ENCODE measurements at regions not wholly inside any gene's neighbourhood (a gene's known extent, or its start where the extent isn't known, plus 50 kb on each side); places are given as distances from the start of the nearest gene placed in this dataset.
"Not testable (repeated sequence)": the region's sequence is repeated elsewhere in the genome, so short reads cannot be mapped to it uniquely, and the experiment has no call there.

DNA sequence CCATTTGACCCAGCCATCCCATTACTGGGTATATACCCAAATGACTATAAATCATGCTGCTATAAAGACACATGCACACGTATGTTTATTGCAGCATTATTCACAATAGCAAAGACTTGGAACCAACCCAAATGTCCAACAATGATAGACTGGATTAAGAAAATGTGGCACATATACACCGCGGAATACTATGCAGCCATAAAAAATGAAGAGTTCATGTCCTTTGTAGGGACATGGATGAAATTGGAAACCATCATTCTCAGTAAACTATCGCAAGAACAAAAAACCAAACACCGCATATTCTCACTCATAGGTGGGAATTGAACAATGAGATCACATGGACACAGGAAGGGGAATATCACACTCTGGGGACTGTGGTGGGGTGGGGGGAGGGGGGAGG, 184.6 kb upstream of the MSX2 start:
- ATAC-seq; DNase-seq (ENCODE audit: low spot score); intact Hi-C loops (cut with DNase I): not testable (repeated sequence)

DNA sequence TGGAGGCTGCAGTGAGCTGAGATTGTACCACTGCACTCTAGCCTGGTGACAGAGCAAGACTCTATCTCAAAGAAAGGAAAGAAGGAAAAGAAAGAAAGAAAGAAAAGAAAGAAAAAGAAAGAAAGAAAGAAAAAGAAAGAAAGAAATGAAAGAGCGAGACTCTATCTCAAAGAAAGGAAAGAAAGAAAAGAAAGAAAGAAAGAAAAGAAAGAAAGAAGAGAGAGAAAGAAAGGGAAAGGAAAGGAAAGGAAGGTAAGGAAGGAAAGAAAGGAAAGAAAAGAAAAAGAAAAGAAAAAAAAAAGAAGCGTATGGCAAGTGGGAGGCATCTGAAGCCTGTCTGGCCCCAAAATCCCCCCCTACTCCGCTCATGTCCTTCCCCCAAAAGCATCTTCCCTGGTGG, 182.3 kb upstream of the MSX2 start:
- ATAC-seq = no peak
- DNase-seq (ENCODE audit: low spot score) = no peak
- intact Hi-C loops (cut with DNase I) = no loop called here

DNA sequence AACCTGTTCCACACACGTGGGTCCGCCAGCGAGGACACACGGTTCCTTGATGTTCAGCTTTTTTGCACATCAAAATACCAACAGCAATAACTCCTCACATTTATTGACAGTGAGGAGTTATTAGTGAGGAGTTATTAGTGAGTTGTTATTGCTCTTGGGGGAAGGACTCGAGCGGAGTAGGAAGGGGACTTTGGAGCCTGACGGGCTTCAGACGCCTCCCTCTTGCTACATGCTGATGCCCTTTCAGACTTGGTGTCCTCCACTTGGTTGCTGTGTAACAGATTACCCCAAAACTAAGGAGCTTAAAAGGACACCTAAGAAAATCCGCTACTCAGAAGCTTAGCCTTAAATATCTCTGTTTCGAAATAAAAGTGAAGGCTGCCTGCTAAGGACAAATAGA, 181.9 kb upstream of the MSX2 start:
- ATAC-seq (no peak), DNase-seq (ENCODE audit: low spot score) (no peak)
- intact Hi-C loops (cut with DNase I) = no loop called here

DNA sequence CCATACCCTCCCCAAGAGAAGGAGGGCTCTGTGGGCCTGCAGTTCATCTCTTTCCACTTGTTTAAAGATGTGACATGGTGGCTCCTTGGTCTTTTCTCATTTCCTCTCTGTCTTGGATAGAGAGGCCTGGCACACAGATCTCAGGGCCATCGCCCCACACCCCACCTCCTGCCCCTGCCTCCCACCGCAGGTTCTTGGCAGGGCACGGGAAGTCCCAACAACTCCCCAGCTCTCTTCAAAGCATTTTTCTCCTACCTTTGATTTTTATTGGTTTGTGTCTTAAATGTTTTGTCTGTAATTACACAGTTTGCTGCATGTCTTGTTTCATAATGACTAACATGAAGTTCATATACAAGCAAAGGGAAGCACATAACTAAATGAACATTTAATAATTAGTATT, 178.5 kb upstream of the MSX2 start:
- ATAC-seq (no peak), DNase-seq (ENCODE audit: low spot score) (no peak)
- intact Hi-C loops (cut with DNase I) = no loop called here

DNA sequence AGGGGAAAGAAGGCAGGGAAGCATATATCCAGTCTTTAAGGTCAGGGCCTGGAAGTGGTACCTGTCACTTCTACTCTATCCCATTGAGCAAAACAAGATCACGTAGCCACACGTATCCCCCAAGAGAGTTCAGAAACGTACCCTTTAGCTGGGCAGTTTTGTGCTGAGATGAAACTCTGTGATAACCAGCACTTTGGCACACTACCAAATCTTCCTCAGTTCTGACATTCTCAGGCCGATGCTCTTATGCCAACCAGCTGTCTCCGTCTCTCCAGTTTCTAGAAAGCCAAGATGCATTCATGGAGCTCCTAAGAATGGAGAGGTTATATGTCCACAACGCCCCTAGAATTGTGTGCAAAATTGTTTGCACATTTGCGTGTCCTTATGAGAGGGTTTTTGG, 176.6 kb upstream of the MSX2 start:
- intact Hi-C loops (cut with DNase I) = no loop called here
- DNase-seq (ENCODE audit: low spot score) (no peak), ATAC-seq (no peak)

DNA sequence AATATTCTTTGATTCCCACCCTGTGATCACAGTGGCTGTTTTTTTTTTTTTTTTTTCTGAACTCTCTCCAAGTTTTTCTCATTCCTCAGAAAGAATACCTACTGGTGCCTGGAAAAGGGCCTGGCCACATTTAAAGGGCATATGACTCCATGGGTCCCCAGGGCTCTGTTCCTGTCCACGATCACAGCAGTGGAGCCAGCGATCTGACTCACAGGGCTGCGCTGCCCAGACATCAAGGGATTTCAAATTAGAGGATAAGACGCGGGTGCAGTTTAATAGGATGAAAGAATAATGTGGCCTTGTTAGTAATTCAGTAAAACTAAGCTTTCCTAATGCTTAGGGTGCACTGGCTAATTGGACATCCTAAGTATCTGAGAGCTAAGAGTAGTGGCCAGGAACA, 175.1 kb upstream of the MSX2 start:
- ATAC-seq = no peak
- no peak for DNase-seq (ENCODE audit: low spot score)
- intact Hi-C loops (cut with DNase I) = no loop called here

DNA sequence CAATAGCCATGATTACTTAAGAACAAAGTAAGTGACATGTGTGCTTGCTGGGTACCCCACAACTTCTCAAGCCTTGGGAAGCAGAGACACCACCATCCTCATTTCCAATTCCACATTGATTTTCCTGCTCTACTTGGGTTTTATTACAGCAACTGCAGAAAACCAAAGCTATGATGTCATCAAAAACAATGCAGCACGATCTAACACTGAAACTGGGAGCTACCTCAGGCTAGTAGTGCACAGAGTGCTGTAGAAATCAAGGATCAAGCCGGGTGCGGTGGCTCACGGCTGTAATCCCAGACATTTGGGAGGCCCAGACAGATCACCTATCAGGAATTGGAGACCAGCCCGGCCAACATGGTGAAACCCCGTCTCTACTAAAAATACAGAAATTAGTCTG, 174.4 kb upstream of the MSX2 start:
- intact Hi-C loops (cut with DNase I) = no loop called here
- DNase-seq (ENCODE audit: low spot score) (no peak), ATAC-seq (no peak)

DNA sequence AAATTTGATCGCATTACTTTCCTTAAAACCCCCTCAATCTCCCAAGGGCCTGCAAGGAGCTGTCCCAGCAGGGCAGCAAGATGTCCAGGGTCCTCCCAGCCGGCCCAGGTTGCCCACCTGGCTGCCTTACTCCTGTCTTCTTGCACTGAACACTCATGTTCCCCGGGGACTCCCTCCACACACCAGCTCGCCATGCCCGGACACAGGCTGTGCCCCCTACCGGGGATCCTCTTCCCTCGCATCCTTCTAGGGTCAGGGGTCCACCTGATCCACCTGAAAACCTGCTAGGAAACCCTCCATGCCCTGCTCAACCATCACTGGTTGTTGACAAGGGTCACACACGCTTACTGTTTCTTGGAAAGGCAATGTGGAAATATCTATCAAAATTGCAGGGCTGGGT, 172.0 kb upstream of the MSX2 start:
- intact Hi-C loops (cut with DNase I) = no loop called here
- ATAC-seq (no peak), DNase-seq (ENCODE audit: low spot score) (no peak)

DNA sequence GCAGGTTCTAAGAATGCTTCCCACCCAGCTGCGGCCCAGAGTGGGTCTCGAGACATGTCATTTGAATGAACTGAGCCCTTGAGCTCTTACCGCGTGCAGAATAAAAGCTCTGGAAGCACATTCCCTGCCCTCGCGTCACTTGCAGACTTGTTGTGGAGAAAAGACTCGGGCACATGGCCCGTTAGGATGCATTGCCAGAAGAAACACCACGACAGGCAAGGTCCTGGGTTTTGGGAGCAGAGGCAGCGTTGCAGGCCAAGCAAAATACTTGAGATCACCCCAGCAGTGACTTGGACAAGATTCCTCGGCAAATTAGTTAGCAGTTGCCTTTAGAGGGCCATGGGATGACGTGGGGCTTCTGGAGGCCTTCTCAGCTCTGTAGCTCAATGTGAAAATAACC, 170.8 kb upstream of the MSX2 start:
- intact Hi-C loops (cut with DNase I) = no loop called here
- ATAC-seq (peak; percentile 92), DNase-seq (ENCODE audit: low spot score) (peak; percentile 64)

DNA sequence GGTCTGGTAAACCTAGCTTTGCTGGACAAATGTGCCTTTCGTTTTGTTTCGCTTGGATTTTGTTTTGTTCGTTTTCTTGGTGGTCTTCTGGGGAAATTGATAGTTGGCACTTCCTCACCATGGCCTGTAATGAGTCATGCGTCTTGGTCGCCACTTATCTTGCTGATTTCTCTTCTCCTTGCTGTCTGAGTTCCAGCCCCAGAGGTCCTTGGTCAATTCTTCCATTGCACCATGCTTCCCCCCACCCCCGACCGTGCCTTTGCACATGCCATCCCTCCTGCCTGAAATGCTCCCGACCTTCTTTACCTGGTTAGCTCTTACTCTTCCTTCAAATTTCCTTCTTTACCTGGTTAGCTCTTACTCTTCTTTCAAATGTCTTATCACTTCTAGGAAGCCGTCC, 168.7 kb upstream of the MSX2 start:
- ATAC-seq (no peak), DNase-seq (ENCODE audit: low spot score) (no peak)
- intact Hi-C loops (cut with DNase I) = no loop called here

DNA sequence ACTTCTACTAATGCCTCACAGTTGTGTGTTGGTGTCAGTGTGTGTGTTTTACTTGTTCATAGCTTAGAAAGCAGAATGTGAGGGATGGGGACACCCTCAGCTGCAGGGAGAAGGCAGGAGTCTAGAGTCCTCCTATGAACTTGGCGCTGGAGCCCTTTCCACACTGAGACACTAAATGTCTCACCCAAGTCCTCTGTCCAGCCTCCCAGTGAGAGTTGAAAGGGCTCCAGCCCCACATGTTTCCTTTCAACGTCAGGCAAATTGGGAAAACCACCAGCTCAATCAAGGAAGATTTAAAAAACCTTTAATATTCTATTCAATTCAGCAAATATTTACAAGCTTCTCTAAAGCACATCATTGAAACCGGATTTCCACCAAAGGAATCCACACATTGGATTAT, 167.6 kb upstream of the MSX2 start:
- ATAC-seq = no peak
- intact Hi-C loops (cut with DNase I) = no loop called here

DNA sequence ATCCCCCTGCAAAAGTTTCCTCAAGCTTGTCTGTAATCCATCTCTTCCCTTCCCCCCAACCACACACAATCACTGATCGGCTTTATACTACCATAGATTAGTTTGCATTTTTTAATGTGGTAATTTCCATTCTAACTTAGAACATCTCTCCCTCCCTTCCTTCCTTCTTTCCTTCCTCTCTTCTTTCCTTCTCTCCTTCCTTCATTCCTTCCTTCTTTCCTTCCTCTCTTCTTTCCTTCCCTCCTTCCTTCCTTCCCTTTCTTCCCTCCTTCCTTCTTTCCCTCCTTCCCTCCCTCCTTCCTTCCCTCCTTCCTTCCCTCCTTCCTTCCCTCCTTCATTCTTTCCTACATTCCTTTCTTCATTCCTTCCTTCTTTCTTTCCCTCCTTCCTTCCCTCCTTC, 166.2 kb upstream of the MSX2 start:
- intact Hi-C loops (cut with DNase I) = no loop called here

More for the DNA sequence above, 167.6 kb upstream of the MSX2 start:
- no peak for DNase-seq (ENCODE audit: low spot score)

DNA sequence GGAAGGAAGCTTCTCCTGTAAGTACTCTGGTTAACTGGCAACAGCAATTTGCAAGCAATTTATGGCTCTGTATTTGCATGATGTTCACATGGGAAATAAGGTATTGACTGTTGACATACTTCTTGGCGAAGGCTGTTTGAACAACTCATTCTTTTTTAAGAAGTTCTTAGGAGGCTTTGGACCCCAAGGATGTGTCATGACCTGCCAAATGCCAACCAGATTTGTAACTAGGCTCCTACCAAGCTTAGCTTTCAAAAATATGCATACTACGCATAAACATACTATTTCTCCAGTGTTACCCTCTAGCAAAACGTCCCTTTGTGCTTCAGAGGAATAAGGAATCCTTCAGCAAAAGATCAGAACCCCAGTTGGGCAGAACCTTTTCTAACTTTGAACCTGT, 165.2 kb upstream of the MSX2 start:
- intact Hi-C loops (cut with DNase I) = no loop called here
- no peak for DNase-seq (ENCODE audit: low spot score)
- ATAC-seq = no peak

More for the DNA sequence above, 166.2 kb upstream of the MSX2 start:
- ATAC-seq = no peak
- no peak for DNase-seq (ENCODE audit: low spot score)

DNA sequence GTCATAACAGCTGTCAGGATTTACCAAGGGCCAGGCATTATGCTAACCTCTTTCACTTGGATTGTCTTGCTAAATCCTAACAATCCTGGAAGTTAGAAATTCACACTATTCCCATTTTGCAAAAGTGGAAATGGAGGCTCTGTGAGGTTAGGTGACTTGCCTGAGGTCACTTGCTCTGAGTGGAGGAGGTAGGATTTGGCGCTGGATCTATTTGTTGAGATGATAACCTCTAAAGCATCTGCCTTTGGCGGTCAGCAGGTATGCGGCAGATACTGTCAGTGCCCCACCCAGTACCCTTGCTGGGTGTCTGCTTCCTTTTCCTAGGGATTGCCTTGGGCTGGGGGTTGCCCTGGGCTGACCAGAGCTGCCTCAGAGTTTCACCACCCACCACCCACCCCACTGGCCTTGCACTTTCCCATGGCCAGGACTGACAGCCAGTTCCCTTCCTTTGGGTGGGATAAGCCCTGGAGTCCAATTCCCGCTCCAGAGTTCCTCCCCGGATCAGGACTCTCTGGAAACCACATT, 164.8 kb upstream of the MSX2 start:
- ATAC-seq (no peak), DNase-seq (ENCODE audit: low spot score) (no peak)
- intact Hi-C loops (cut with DNase I) = no loop called here

DNA sequence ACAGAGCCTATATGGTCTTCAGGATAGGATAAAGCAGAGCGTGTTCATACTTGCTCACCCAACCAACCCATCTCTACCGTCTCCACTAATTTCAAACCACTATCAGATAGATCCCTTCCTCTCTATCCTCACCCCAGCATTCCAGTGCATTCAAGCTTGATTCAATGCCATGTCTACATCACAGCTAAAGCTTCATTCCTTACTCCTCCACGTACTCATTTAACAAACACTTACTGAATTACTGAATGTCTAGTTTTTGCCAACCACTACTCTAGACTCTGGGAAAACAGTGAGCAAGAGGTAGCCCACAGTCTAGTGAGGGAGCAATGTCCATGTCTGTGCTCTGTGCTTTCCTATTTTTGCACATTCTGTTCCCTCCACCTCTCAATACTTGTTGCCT, 163.5 kb upstream of the MSX2 start:
- ATAC-seq (no peak), DNase-seq (ENCODE audit: low spot score) (no peak)
- intact Hi-C loops (cut with DNase I) = no loop called here

DNA sequence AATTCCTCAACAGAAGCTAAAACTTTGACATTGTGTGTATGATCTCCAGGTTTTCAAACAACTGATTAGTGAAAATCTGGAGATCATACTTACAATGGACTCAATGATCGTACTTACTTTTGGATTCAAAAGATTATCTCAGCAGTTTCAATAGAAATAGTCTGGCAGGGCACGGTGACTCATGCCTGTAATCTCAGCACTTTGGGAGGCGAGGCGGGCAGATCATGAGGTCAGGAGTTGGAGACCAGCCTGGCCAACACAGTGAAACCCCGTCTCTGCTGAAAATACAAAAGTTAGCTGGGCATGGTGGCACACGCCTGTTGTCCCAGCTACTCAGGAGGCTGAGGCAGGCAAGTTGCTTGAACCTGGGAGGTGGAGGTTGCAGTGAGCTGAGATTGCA, 161.3 kb upstream of the MSX2 start:
- DNase-seq (ENCODE audit: low spot score); intact Hi-C loops (cut with DNase I); ATAC-seq: not testable (repeated sequence)

DNA sequence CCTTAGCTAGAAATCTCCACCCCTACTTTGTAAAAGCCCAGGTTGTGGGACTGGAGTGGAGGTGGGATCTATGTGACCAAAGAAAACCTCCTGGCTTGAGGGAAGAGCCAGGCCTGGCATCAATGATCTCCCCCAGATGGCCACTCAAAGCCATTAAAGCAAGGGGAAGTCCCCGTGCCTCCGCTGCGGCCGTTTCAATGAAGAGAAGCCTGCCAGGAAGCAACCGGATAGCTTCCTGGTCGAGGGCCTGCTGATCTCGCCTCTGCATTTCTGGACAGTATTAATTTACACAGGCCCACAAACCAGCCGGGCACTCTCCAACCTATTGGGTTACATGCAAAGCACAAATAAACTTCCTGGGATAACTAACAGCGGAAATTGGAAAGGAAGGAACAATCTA, 160.5 kb upstream of the MSX2 start:
- DNase-seq (ENCODE audit: low spot score) = no peak
- intact Hi-C loops (cut with DNase I) = no loop called here
- no peak for ATAC-seq

DNA sequence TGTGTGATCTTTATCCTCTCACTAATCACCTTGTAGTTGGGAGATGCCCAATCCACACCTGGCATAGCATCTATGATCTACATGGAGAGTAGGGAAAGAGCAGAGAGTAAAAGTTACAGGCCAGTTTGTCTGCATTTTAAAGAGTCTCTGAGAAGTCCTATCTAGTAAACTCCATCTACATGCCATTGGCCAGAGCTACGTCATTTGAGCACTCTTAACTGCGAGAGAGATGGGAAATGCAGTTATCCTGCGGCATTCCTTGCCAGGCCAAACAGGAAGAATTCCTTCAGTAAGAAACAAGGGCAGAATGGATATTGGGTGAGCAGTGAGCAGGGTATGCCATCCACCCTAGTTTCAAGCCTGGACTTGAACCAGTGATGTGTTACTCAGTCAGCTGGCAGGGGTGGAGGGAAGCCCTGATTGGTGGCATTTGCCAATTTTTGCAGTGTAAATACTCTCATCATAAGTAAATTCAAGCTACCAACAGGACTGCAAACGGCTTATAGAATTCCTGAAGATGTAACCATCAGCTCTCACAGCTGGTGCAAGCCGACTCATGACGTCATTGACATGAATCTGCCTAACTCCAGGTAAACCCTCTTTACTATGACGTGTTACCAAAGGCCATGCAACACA, 156.8 kb upstream of the MSX2 start:
- ATAC-seq = no peak
- intact Hi-C loops (cut with DNase I) = no loop called here
- DNase-seq (ENCODE audit: low spot score) = no peak

DNA sequence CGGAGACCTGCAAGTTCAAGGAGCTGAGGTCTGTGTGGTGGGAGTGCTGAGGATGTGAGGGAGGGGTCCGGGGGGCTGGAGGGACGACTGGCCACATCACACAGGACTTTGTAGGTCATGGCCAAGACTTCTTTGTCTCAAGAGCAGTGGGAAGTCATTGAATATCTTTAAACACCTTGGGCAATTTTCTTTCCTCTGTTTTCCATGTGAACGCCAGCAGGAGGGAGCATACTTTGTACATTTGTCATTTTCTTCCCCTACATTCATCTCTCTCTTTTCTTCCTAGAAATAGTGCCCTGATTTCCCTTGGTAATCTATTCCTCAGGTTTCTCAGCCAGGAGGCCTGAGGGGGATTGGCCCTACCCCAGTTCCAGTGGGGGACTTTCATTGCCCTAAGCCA, 153.7 kb upstream of the MSX2 start:
- no peak for ATAC-seq

DNA sequence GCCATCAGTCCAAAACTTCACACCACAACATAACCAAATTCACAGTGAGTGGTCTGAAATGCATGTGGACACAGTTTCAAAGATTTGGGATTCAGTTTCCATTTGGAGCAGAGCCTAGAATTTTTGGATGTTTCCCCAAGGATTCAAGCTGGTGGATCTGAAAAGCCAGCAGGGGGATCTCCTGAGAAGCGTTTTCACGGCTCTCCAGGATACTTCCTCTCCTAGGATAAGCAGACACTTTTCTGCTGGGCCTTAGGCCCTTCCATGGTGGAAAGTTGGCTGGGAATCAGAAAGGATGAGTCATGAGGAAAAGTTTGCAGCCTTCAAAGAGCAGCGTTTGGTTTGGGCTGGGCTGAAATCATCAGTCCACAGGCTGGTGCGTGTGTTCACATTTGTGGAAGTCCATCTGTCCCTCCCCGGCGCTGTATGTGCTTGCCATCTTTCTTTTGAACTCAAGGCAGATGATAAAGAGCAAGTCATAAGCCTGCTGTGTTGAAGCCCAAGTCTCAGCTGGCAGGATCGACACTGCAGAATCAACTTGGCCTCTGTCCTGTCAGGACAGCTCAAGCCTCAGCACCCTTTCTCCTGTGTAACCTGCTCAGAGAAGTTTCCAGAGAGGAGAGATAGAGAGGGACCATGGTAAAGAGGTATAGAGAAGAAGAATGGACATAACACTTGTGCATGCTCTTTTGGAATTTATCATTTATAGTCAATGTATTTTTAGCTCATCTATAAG, 152.6 kb upstream of the MSX2 start:
- peak; percentile 96 for ATAC-seq
- intact Hi-C loops (cut with DNase I) = no loop called here
- DNase-seq (ENCODE audit: low spot score) = peak; percentile 70

More for the DNA sequence above, 153.7 kb upstream of the MSX2 start:
- DNase-seq (ENCODE audit: low spot score) = no peak
- intact Hi-C loops (cut with DNase I) = no loop called here

DNA sequence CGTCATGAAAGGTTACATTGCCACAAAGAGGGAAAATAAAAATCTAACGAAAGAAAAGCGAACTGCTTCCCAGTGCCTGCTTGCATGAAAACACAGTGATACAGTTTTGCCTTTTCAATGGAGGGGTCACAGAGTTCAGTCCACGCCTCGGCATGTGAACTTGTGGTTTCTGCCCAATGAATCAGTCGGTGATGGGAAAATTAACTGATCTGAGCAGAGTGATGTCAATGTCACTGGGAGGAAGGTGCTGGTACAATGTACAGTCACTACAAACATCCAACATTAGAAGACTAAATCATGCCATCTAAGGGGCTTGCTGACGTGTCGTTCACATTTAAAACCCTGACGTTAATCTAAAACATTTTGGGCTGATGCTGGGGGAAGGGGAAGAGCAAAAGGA, 151.8 kb upstream of the MSX2 start:
- intact Hi-C loops (cut with DNase I) = no loop called here
- no peak for DNase-seq (ENCODE audit: low spot score)
- ATAC-seq = no peak
